ENCODE measurements at regions not wholly inside any gene's neighbourhood (a gene's known extent, or its start where the extent isn't known, plus 50 kb on each side); places are given as distances from the start of the nearest gene placed in this dataset.

DNA sequence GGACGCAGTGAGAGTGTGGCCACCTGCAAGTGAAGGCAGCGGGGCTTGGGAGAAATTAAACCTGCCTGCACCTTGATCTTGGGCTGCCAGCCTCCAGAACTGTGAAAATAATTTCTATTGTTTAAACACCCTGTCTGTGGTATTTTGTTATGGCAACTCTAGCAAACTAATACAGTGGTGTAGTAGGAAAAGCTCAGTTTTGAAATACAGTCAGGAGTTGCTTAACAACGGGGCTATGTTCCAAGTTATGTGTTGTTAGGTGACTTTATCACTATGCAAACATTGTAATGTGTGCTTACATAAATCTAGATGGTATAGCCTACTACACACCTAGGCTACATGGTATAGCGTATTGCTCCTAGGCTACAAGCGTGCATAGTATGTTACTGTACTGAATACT lies 93.4 kb upstream of the FN1 start:
- TF ChIP-seq CTCF (conservative IDR thresholded peaks at IDR 0.05): no peak
- H3K27ac ChIP-seq: no peak overlapping the region

- H3K27ac ChIP-seq: no peak overlapping the region
- TF ChIP-seq CTCF (conservative IDR thresholded peaks at IDR 0.05): no peak
Measured at GRCh38 chr2:215528555-215528954, 92.7 kb upstream of the FN1 start.

GRCh38 chr2:215527736-215528135 lies 91.9 kb upstream of the FN1 start:
- no peak for TF ChIP-seq CTCF (conservative IDR thresholded peaks at IDR 0.05)
- no peak overlapping the region for H3K27ac ChIP-seq

DNA sequence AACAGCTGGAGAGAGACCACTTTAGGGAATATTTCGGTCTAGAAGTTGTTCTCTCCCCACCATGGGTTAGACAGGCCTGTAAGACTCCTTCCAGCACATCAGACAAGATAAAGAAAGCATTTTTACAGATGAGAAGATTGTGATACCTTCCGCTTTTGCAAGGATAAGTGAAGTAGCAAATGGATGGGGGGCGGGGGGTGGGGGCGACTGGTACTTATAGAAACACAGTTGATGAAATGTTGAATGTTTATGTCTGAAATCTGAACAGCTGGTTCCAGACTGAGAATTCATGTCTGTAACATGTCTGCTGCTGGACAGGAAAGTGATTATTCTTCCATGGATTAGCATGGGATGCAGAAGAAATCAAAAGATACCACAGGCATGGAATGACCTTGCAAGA lies 90.5 kb upstream of the FN1 start:
- H3K27ac ChIP-seq: no peak overlapping the region
- TF ChIP-seq CTCF (conservative IDR thresholded peaks at IDR 0.05): no peak

DNA sequence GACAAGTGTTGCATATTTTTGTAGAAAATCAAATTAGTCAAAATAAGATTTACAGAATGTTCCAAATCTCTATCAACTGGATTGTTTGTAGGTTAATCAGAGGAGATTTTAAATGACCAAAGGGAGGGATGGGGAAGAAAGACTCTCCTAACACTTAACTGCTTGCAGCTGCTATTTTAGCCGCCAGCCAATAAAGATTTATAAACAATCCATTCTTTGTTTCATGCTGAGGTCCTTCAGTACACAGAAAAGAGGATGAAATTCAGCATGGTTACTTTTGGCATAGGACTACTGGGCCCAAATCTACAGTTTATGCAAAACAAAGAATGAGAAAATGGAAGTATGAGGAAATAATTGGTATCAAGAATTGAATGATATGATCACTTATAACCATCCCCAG lies 86.4 kb upstream of the FN1 start:
- no peak for TF ChIP-seq CTCF (conservative IDR thresholded peaks at IDR 0.05)
- H3K27ac ChIP-seq: no peak overlapping the region

DNA sequence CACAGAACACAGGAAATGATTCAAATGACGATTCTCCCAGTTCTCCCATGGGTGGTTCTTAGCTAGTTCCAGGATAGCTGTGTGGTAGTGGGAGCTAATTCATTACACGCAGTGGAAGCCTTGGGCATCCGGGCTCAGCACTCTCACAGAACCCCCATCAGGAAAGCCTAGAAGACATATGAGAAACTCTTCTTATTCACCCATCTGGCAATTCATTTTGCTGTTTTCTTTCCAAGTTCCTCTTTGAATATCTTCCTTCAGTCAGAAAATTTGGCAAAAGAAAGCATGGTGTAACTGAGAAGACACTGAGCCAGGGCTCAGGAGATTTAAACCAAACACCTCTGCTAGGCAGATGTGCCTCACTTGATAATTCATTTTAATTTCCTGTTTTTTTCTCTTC lies 85.2 kb upstream of the FN1 start:
- H3K27ac ChIP-seq: no peak overlapping the region

GRCh38 chr2:215517391-215517790 lies 81.5 kb upstream of the FN1 start:
- no peak overlapping the region for H3K27ac ChIP-seq
- no peak for TF ChIP-seq CTCF (conservative IDR thresholded peaks at IDR 0.05)

More for the DNA sequence above, 85.2 kb upstream of the FN1 start:
- TF ChIP-seq CTCF (conservative IDR thresholded peaks at IDR 0.05): no peak

- no peak overlapping the region for H3K27ac ChIP-seq
- TF ChIP-seq CTCF (conservative IDR thresholded peaks at IDR 0.05): no peak
Measured at GRCh38 chr2:215514516-215514915, 78.6 kb upstream of the FN1 start.

Data from VCaP (cell line).